Mesothelial cell of epicardium (in vitro differentiated cells): ENCODE measurements at regions not wholly inside any gene's neighbourhood (a gene's known extent, or its start where the extent isn't known, plus 50 kb on each side); places are given as distances from the start of the nearest gene placed in this dataset.
"Not testable (repeated sequence)": the region's sequence is repeated elsewhere in the genome, so short reads cannot be mapped to it uniquely, and the experiment has no call there.

Source experiments
- DNase-seq, 2 experiments: peaks; one replicate each; pipeline ENCODE4 v3.0.0; 2021; ENCODE audit warnings: low spot score in 2 of 2; ENCODE audit not compliant: unreplicated experiment in 2 of 2
- H3K27ac Mint-ChIP-seq: 2 replicates; pipeline ENCODE4 v1.8.0; 2021; ENCODE audit warnings: mixed read lengths
- H3K27me3 Mint-ChIP-seq: 2 replicates; pipeline ENCODE4 v1.8.0; 2021; ENCODE audit warnings: low read depth, mixed read lengths
- H3K36me3 Mint-ChIP-seq: 2 replicates; pipeline ENCODE4 v1.8.0; 2021; ENCODE audit warnings: mixed read lengths
- H3K4me1 Mint-ChIP-seq: 2 replicates; pipeline ENCODE4 v1.8.0; 2021; ENCODE audit warnings: mixed read lengths
- H3K4me3 Mint-ChIP-seq: 2 replicates; pipeline ENCODE4 v1.8.0; 2021; ENCODE audit warnings: mild to moderate bottlenecking, moderate library complexity, mixed read lengths
- H3K9me3 Mint-ChIP-seq: 2 replicates; pipeline ENCODE4 v1.8.0; 2021; ENCODE audit warnings: mixed read lengths
- TF ChIP-seq, protein P1 (sequence below): fragments of 200-600 bp; sonication (generic); IDR thresholded peaks from one replicate; pipeline ENCODE4 v1.5.0; 2021; ENCODE audit warnings: antibody characterized with exemption; ENCODE audit not compliant: unreplicated experiment

DNA sequence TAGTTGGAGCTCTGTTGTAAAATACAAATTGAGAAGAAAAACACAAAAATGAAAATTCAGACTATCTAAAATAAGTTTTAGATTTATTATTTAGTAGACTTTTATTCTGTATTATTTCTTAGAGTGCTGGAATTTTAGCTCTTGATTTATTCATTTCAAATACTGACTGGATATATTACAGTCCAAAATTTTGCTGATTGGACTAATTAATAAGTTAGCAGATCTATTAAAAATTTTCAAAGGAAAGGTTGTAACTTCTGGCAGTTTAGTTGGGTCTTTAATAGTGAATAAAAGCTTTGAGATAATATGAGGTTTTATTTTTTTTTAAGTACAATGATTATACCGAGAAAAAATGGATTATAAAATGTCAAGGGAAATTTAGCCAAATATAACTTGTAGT lies 1224.9 kb upstream of the SPRY2 start:
- peaks cover 1% of the 10 kb centered on the region for H3K36me3 Mint-ChIP-seq
- peaks cover 26% of the 10 kb centered on the region for H3K9me3 Mint-ChIP-seq
- peaks cover 14% of the 10 kb centered on the region for H3K4me1 Mint-ChIP-seq

DNA sequence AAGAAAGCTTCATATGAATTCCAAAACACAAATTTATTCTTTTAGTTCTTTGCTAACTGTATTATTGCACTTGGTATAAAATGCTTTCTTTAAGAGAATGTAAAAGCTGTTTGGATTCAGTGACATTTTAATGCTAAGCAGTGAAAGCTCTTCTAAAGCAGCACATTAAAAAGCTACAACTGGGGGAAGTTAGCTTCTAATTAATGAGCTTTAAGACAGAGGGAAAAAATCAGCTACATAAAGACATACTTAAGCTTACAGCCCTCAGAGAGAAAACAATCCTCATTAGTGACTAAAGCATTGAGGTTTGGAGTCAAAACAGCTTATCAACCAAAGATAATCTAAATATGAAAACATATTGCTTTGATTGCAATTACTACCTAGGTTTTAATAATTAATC lies 1222.2 kb upstream of the SPRY2 start:
- Mint-ChIP-seq H3K9me3 (peaks cover 17% of the 10 kb centered on the region), H3K36me3 (no peaks in the 10 kb centered on the region), H3K27me3 (no peaks in the 10 kb centered on the region), H3K4me1 (peaks cover 12% of the 10 kb centered on the region), H3K27ac (peak overlapping the region; percentile 21), H3K4me3 (no peak overlapping the region)
- no peak for DNase-seq
- TF ChIP-seq, protein P1, sequence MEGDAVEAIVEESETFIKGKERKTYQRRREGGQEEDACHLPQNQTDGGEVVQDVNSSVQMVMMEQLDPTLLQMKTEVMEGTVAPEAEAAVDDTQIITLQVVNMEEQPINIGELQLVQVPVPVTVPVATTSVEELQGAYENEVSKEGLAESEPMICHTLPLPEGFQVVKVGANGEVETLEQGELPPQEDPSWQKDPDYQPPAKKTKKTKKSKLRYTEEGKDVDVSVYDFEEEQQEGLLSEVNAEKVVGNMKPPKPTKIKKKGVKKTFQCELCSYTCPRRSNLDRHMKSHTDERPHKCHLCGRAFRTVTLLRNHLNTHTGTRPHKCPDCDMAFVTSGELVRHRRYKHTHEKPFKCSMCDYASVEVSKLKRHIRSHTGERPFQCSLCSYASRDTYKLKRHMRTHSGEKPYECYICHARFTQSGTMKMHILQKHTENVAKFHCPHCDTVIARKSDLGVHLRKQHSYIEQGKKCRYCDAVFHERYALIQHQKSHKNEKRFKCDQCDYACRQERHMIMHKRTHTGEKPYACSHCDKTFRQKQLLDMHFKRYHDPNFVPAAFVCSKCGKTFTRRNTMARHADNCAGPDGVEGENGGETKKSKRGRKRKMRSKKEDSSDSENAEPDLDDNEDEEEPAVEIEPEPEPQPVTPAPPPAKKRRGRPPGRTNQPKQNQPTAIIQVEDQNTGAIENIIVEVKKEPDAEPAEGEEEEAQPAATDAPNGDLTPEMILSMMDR: no peak

More for the DNA sequence above, 1224.9 kb upstream of the SPRY2 start:
- H3K4me3 Mint-ChIP-seq: no peak overlapping the region
- no peak overlapping the region for H3K27ac Mint-ChIP-seq
- DNase-seq: no peak
- TF ChIP-seq, protein P1: no peak
- H3K27me3 Mint-ChIP-seq: no peaks in the 10 kb centered on the region

DNA sequence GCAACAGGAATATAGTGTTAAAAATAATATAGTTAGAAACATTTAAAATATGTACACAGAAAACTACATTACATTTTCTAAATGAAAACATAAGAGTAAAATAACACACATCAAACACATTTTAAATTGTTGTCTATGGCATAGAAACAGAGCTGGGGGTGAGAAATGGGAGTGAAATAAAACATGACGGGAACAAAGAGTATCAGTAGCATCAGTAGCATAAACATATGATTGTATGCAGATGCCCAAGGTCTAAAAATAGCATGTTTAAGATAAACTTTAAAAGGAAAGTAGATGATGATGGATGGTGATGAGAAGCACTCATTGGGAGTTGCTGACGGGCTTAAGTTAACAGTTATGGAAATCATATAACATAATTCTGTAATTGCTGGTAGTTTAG lies 1221.7 kb upstream of the SPRY2 start:
- peak overlapping the region; percentile 21 for H3K27ac Mint-ChIP-seq
- peaks cover 12% of the 10 kb centered on the region for H3K4me1 Mint-ChIP-seq
- peaks cover 12% of the 10 kb centered on the region for H3K9me3 Mint-ChIP-seq
- H3K27me3 Mint-ChIP-seq: no peaks in the 10 kb centered on the region
- TF ChIP-seq, protein P1: no peak
- H3K4me3 Mint-ChIP-seq: no peak overlapping the region
- no peak for DNase-seq
- H3K36me3 Mint-ChIP-seq: no peaks in the 10 kb centered on the region

DNA sequence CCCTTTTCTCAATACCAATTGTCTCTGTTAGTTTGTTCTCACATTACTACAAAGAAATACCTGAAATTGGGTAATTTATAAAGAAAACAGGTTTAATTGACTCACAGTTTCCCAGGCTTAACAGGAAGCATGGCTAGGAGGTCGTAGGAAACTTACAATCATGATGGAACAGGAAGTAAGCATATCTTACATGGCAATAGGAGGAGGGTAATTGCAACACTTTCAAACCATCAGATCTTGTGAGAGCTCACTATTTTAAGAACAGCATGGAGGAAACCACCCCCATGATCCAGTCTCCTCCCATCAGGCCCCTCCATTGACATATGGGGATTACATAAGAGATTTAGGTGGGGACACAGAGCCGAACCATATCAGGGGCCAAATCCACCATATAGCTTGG lies 1210.1 kb upstream of the SPRY2 start:
- Mint-ChIP-seq H3K27me3 (no peaks in the 10 kb centered on the region), H3K4me1 (no peaks in the 10 kb centered on the region), H3K4me3 (no peak overlapping the region), H3K27ac (no peak overlapping the region), H3K9me3 (peaks cover 39% of the 10 kb centered on the region), H3K36me3 (peaks cover 5% of the 10 kb centered on the region)
- DNase-seq: no peak
- TF ChIP-seq, protein P1: no peak

DNA sequence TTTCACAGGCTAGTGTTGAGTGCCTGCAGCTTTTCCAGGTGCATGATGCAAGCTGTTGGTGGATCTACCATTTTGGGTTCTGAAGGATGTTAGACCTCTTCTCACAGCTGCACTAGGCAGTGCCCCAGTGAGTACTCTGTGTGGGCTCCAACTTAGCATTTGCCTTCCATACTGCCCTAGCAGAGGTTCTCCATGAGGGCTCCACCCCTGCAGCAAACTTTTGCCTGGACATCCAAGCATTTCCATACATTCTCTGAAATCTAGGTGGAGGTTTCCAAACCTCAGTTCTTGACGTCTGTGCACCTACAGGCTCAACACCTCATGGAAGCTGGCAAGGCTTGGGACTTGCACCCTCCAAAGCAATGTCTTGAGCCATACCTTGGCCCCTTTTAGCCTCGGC lies 1205.4 kb upstream of the SPRY2 start:
- not testable (repeated sequence) for H3K27ac Mint-ChIP-seq, H3K4me3 Mint-ChIP-seq, DNase-seq, H3K4me1 Mint-ChIP-seq, H3K27me3 Mint-ChIP-seq
- H3K9me3 Mint-ChIP-seq: peaks cover 34% of the 10 kb centered on the region
- H3K36me3 Mint-ChIP-seq: peaks cover 12% of the 10 kb centered on the region

DNA sequence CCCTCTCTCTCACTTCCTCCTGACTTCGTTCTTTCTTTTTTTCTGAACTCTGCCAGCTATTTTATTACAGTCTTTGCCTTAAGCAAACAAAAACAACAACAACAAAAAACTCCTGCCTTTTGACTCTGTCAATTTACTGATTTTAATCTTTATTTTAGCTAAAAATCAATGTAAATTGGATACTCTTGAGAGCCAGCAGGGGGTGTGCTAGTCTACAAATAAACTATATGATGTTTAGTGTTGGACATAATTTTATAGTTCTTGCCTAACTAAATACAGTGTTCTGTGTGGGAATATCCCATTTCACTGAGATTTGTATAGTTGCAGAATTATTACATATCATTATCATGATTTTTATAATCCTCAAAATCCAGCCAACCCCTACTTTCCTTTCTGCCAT lies 1199.9 kb upstream of the SPRY2 start:
- Mint-ChIP-seq H3K36me3 (peaks cover 7% of the 10 kb centered on the region), H3K27ac (no peak overlapping the region), H3K27me3 (no peaks in the 10 kb centered on the region), H3K4me1 (peaks cover 8% of the 10 kb centered on the region), H3K9me3 (peaks cover 17% of the 10 kb centered on the region), H3K4me3 (no peak overlapping the region)
- TF ChIP-seq, protein P1: peak; percentile 56
- no peak for DNase-seq
